Nephron progenitor cell (in vitro differentiated cells): ENCODE measurements at regions not wholly inside any gene's neighbourhood (a gene's known extent, or its start where the extent isn't known, plus 50 kb on each side); places are given as distances from the start of the nearest gene placed in this dataset.

Source experiments
- DNase-seq: peaks from one replicate; pipeline ENCODE4 v3.0.0; 2021
- H3K27ac Mint-ChIP-seq: 2 replicates; pipeline ENCODE4 v1.8.0; 2021; ENCODE audit warnings: mild to moderate bottlenecking, moderate library complexity, mixed read lengths
- H3K27me3 Mint-ChIP-seq: 2 replicates; pipeline ENCODE4 v1.8.0; 2021; ENCODE audit warnings: mild to moderate bottlenecking, low read depth, mixed read lengths; ENCODE audit not compliant: poor library complexity
- H3K36me3 Mint-ChIP-seq: 2 replicates; pipeline ENCODE4 v1.8.0; 2021; ENCODE audit warnings: low read depth, mixed read lengths
- H3K4me1 Mint-ChIP-seq: 2 replicates; pipeline ENCODE4 v1.8.0; 2021; ENCODE audit warnings: mixed read lengths
- H3K4me3 Mint-ChIP-seq: 2 replicates; pipeline ENCODE4 v1.8.0; 2021; ENCODE audit warnings: mild to moderate bottlenecking, moderate library complexity, mixed read lengths
- H3K9me3 Mint-ChIP-seq: 2 replicates; pipeline ENCODE4 v1.8.0; 2021; ENCODE audit warnings: mild to moderate bottlenecking, moderate library complexity, mixed read lengths
- CTCF ChIP-seq: fragments of 200-600 bp; sonication (generic); IDR thresholded peaks from 2 replicates; pipeline ENCODE4 v1.5.0; 2021; ENCODE audit warnings: antibody characterized with exemption

- H3K27me3 Mint-ChIP-seq: peaks cover 11% of the 10 kb centered on the region
- no peak overlapping the region for H3K27ac Mint-ChIP-seq
- DNase-seq: no peak
- TF ChIP-seq CTCF: no peak
- H3K4me3 Mint-ChIP-seq: no peak overlapping the region
- no peaks in the 10 kb centered on the region for H3K4me1 Mint-ChIP-seq
- no peaks in the 10 kb centered on the region for H3K36me3 Mint-ChIP-seq
- peaks cover 11% of the 10 kb centered on the region for H3K9me3 Mint-ChIP-seq
Measured at GRCh38 chr22:49362211-49362839, 465.3 kb downstream of the BRD1 start.

GRCh38 chr22:49361164-49361563 is 466.5 kb downstream of the BRD1 start:
- Mint-ChIP-seq H3K9me3 (peaks cover 11% of the 10 kb centered on the region), H3K27ac (no peak overlapping the region), H3K4me3 (no peak overlapping the region), H3K27me3 (peaks cover 8% of the 10 kb centered on the region), H3K36me3 (no peaks in the 10 kb centered on the region), H3K4me1 (no peaks in the 10 kb centered on the region)
- TF ChIP-seq CTCF: no peak
- no peak for DNase-seq

GRCh38 chr22:49360746-49361145 is 466.9 kb downstream of the BRD1 start:
- no peak for DNase-seq

GRCh38 chr22:49359076-49359475 is 468.6 kb downstream of the BRD1 start:
- Mint-ChIP-seq H3K4me1 (no peaks in the 10 kb centered on the region), H3K4me3 (no peak overlapping the region), H3K27me3 (peaks cover 21% of the 10 kb centered on the region), H3K9me3 (peaks cover 6% of the 10 kb centered on the region), H3K27ac (no peak overlapping the region), H3K36me3 (no peaks in the 10 kb centered on the region)
- DNase-seq: no peak
- no peak for TF ChIP-seq CTCF

More at GRCh38 chr22:49360746-49361145, 466.9 kb downstream of the BRD1 start:
- no peaks in the 10 kb centered on the region for H3K36me3 Mint-ChIP-seq
- peaks cover 11% of the 10 kb centered on the region for H3K27me3 Mint-ChIP-seq
- peaks cover 11% of the 10 kb centered on the region for H3K9me3 Mint-ChIP-seq
- H3K27ac Mint-ChIP-seq: no peak overlapping the region
- no peak for TF ChIP-seq CTCF
- H3K4me3 Mint-ChIP-seq: no peak overlapping the region
- no peaks in the 10 kb centered on the region for H3K4me1 Mint-ChIP-seq

GRCh38 chr22:49357661-49358440 is 469.8 kb downstream of the BRD1 start:
- no peak for DNase-seq
- H3K9me3 Mint-ChIP-seq: no peaks in the 10 kb centered on the region
- H3K27ac Mint-ChIP-seq: no peak overlapping the region
- H3K27me3 Mint-ChIP-seq: peaks cover 21% of the 10 kb centered on the region
- no peak for TF ChIP-seq CTCF
- H3K4me3 Mint-ChIP-seq: no peak overlapping the region
- H3K36me3 Mint-ChIP-seq: no peaks in the 10 kb centered on the region
- H3K4me1 Mint-ChIP-seq: no peaks in the 10 kb centered on the region
